ENCODE measurements at regions not wholly inside any gene's neighbourhood (a gene's known extent, or its start where the extent isn't known, plus 50 kb on each side); places are given as distances from the start of the nearest gene placed in this dataset.

DNA sequence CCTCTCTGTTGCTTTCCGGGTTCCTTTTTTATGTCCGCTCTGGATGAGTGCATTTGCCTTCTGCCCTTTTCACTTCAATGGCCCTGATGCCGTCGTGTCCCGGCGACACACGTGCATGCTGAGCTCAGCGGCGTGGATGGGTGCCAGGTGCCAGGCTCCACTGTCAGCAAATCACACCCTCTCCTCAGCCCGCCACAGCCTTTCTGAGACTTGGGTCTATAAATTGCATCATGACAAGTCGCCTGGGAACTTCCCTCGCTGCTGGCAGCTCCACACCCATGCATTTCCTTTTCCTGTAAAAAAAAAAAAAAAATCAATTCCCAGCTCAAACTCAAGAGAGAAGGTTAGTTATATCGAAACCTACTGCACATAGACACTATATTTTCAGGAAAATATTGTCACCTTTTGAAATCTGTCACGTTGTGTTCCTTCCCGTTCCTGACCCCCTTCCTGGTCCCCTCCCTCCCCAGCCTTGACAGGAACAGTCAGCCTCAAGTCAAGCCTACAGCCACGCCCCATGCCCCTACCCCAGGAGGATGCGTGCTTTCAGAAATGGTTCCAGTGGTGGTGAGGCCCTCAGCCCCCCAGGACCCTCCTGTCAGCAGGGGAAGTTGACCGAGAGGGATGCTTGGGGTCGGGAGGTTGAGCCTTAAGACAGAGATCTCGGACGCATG, 110.3 kb upstream of the PTCH1 start:
- no peak for DNase-seq (ENCODE audit: low spot score)
- TF ChIP-seq, protein P1, sequence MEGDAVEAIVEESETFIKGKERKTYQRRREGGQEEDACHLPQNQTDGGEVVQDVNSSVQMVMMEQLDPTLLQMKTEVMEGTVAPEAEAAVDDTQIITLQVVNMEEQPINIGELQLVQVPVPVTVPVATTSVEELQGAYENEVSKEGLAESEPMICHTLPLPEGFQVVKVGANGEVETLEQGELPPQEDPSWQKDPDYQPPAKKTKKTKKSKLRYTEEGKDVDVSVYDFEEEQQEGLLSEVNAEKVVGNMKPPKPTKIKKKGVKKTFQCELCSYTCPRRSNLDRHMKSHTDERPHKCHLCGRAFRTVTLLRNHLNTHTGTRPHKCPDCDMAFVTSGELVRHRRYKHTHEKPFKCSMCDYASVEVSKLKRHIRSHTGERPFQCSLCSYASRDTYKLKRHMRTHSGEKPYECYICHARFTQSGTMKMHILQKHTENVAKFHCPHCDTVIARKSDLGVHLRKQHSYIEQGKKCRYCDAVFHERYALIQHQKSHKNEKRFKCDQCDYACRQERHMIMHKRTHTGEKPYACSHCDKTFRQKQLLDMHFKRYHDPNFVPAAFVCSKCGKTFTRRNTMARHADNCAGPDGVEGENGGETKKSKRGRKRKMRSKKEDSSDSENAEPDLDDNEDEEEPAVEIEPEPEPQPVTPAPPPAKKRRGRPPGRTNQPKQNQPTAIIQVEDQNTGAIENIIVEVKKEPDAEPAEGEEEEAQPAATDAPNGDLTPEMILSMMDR (IDR thresholded peaks at IDR 0.05; ENCODE audit: extremely low read depth, missing control alignments) = no peak

DNA sequence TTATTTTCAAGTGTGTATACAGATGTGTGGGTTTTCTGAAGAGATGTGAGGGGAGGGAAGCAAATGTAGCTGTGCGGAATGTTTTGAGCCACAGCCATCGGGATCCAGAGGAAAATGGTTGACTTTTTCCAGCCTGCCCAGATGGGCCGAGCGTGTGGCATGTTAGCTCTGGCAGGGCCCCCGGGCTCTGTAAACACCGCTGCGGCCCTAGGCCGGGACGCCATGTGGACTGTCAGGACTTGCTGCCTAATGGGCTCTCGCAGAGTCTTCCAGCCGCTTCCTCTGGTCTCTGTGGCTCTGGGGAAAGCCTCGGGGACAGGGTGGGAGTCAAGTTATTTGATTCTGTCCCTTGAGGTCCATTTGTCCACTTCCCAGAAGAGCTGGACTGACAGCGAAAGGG, 109.6 kb upstream of the PTCH1 start:
- no peak for DNase-seq (ENCODE audit: low spot score)
- TF ChIP-seq, protein P1 (IDR thresholded peaks at IDR 0.05; ENCODE audit: extremely low read depth, missing control alignments) = no peak

DNA sequence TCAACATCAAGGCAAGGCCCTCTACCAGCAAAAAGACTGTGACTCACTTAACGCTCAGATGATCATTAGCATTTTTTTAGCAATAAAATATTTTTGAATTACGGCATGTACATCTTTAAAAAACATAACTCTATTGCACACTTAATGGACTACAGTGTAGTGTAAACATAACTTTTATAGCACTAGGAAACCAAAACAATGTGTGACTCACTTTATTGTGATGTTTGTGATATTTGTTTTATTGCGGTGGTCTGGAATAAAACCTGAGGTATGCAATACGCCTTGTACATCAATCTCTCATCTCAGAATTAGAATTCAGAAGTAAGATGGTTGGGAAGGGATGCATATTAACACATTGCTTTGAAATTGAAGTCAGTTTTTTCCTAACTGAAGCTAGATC, 106.9 kb upstream of the PTCH1 start:
- TF ChIP-seq, protein P1 (IDR thresholded peaks at IDR 0.05; ENCODE audit: extremely low read depth, missing control alignments) = no peak
- DNase-seq (ENCODE audit: low spot score) = no peak

DNA sequence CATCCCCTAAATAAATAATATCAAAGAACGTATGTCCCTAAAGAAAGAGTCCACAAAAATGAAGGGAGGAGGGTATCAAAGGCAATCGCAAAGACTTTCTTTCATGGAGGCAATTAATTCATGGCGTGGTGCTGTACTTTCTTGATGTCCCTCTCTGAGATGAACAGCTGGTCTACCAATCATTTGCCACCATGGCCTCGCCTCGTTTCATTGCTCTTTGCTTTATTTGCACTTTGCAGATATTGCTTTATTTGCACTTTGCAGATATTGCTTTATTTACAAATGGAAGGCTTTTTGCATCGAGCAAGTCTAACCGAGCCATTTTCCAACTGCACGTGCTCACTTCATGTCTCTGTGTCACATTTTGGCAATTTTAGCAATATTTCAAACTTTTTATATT, 104.0 kb upstream of the PTCH1 start:
- DNase-seq (ENCODE audit: low spot score) = no peak

DNA sequence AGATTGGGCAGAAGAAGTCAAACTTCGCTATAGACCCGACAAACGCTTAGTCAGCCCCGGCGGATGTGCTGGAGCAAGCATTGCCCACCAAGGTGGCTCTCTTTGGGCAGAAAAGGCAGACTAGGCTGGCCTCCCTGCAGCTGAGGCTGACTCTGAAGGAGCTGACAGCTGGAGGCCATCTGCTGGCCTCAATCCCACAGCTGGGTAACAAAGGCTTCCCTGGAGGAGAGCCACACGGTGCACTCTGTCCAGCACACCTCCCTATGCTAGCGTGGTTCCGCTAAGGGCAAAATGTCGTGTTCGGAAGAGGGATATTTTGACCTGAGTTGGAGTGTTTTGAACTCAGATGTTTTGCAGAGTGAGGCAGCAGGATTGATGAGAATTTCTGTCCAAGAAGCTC, 103.5 kb upstream of the PTCH1 start:
- no peak for DNase-seq (ENCODE audit: low spot score)
- TF ChIP-seq, protein P1 (IDR thresholded peaks at IDR 0.05; ENCODE audit: extremely low read depth, missing control alignments) = no peak

More for the DNA sequence above, 104.0 kb upstream of the PTCH1 start:
- TF ChIP-seq, protein P1 (IDR thresholded peaks at IDR 0.05; ENCODE audit: extremely low read depth, missing control alignments) = no peak

DNA sequence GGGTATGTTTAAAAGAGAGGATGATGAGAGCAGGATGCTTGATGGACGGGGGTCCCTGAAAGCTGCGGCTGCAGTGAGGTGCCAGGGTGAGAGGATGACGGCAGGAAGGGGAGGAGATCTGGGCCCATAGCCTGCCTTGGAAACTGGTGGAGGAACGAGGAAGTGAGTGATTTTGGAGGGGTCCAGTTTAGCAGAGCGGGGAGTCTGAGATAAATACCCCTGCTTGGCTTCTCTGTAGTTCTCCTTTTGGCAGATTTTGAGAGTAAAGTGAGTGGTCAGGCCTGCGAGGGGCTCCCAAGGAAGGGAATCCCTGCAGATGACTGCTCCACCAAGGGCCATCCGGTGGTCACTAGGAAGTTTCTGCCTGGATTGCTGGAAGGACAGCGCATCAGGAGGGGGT, 98.5 kb upstream of the PTCH1 start:
- TF ChIP-seq, protein P1 (IDR thresholded peaks at IDR 0.05; ENCODE audit: extremely low read depth, missing control alignments) = no peak
- DNase-seq (ENCODE audit: low spot score) = no peak

DNA sequence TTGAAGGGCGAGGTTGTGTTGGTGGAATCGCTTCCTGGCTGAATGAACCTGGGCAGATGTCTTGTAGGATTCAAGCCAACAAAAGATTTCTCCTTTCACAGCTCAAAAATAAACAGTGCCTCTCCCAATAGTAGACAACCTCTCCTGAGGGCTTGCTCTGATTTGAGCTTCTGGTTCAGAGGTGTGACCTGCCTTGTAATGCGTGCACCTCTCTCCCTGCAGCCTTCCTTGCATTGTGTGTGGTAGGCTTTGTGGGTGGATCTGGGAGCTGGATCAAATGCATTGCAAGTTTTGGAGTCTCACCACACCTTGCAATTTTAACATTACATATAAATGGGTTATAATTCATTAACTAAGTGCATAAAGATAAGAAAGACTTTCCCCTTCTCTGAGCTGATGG, 96.9 kb upstream of the PTCH1 start:
- TF ChIP-seq, protein P1 (IDR thresholded peaks at IDR 0.05; ENCODE audit: extremely low read depth, missing control alignments) = no peak
- no peak for DNase-seq (ENCODE audit: low spot score)

Data from GM20000 (cell line).